CD4-positive, alpha-beta T cell (primary cell): ENCODE measurements at regions not wholly inside any gene's neighbourhood (a gene's known extent, or its start where the extent isn't known, plus 50 kb on each side); places are given as distances from the start of the nearest gene placed in this dataset.
A peak's percentile ranks its signal among the peaks of the same experiment; 100 is the strongest.

Source experiments
- ATAC-seq: fragments of 200-7000 bp; cut with Tn5 transposase; one replicate; pipeline ENCODE4 v1.10.0; 2022; ENCODE audit warnings: mild to moderate bottlenecking; ENCODE audit not compliant: poor library complexity
- CTCF ChIA-PET: fragments of 350-600 bp; sonication (Branson Sonifier 250); formaldehyde crosslinking; loops from one replicate; lab custom pipeline; 2021; ENCODE audit warnings: antibody characterized with exemption, inconsistent platforms; lab: Charles Lee
- POLR2A ChIA-PET: fragments of 350-600 bp; sonication (Branson Sonifier 250); formaldehyde crosslinking; loops from one replicate; lab custom pipeline; 2021; ENCODE audit warnings: antibody characterized with exemption, inconsistent platforms; lab: Charles Lee
- DNase-seq, 14 experiments: peaks; one replicate each; pipeline ENCODE4 v3.0.0-alpha.2; 2013 to 2020; ENCODE audit warnings: mixed read lengths in 2 of 14
- H3K27ac ChIP-seq, 2 donors: one replicate each; pipeline versions ENCODE4 v1.5.1 to v1.7.0; 2013; ENCODE audit warnings: low read length in 2 of 2, low read depth in 1 of 2, mild to moderate bottlenecking in 1 of 2
- H3K27me3 ChIP-seq, 2 experiments: 1 replicate in 1 of 2; 2 replicates in 1 of 2; pipeline versions ENCODE4 v1.6.1 to v1.7.0; 2013; ENCODE audit warnings: low read length in 2 of 2, control low read depth in 1 of 2, mild to moderate bottlenecking in 1 of 2, moderate library complexity in 1 of 2; ENCODE audit not compliant: insufficient read depth in 2 of 2, control insufficient read depth in 1 of 2
- H3K36me3 ChIP-seq: one replicate; pipeline ENCODE4 v1.6.1; 2013; ENCODE audit warnings: low read length, control low read depth; ENCODE audit not compliant: insufficient read depth
- H3K4me1 ChIP-seq: one replicate; pipeline ENCODE4 v1.6.1; 2013; ENCODE audit warnings: low read length, control low read depth; ENCODE audit not compliant: insufficient read depth
- H3K4me3 ChIP-seq: one replicate; pipeline ENCODE4 v1.5.1; 2013; ENCODE audit warnings: mild to moderate bottlenecking, low read length, moderate library complexity
- H3K9me3 ChIP-seq, 2 experiments: 1 replicate in 1 of 2; 2 replicates in 1 of 2; pipeline versions ENCODE4 v1.6.1 to v1.7.0; 2013; ENCODE audit warnings: low read length in 2 of 2, mild to moderate bottlenecking in 2 of 2, control low read depth in 1 of 2, moderate library complexity in 1 of 2; ENCODE audit not compliant: control insufficient read depth in 1 of 2, insufficient read depth in 1 of 2
- H3K27ac Mint-ChIP-seq: one replicate; pipeline ENCODE4 v1.8.0; 2020; ENCODE audit warnings: mixed read lengths
- H3K27me3 Mint-ChIP-seq: one replicate; pipeline ENCODE4 v1.8.0; 2021; ENCODE audit warnings: mixed read lengths
- H3K36me3 Mint-ChIP-seq: one replicate; pipeline ENCODE4 v1.8.0; 2021; ENCODE audit warnings: low read depth, mixed read lengths
- H3K4me1 Mint-ChIP-seq: one replicate; pipeline ENCODE4 v1.8.0; 2021; ENCODE audit warnings: low read depth, mixed read lengths
- H3K4me3 Mint-ChIP-seq: one replicate; pipeline ENCODE4 v1.8.0; 2020; ENCODE audit warnings: mild to moderate bottlenecking, mixed read lengths
- H3K9me3 Mint-ChIP-seq: one replicate; pipeline ENCODE4 v1.8.0; 2020; ENCODE audit warnings: mixed read lengths
- intact Hi-C, 2 experiments: fragments of 100-400 bp; cut with DNase I in 1 of 2; cut with micrococcal nuclease in 1 of 2; formaldehyde crosslinking; loops; one replicate each; pipeline versions ENCODE4 v1.15.1 to v1.9.0; 2023 to 2025; cut with DNase I, micrococcal nuclease
- TF ChIP-seq, protein P1 (sequence below): fragments of 200-600 bp; IDR thresholded peaks from one replicate; pipeline ENCODE4 v1.8.0; 2022; ENCODE audit warnings: antibody characterized with exemption, mild to moderate bottlenecking

DNA sequence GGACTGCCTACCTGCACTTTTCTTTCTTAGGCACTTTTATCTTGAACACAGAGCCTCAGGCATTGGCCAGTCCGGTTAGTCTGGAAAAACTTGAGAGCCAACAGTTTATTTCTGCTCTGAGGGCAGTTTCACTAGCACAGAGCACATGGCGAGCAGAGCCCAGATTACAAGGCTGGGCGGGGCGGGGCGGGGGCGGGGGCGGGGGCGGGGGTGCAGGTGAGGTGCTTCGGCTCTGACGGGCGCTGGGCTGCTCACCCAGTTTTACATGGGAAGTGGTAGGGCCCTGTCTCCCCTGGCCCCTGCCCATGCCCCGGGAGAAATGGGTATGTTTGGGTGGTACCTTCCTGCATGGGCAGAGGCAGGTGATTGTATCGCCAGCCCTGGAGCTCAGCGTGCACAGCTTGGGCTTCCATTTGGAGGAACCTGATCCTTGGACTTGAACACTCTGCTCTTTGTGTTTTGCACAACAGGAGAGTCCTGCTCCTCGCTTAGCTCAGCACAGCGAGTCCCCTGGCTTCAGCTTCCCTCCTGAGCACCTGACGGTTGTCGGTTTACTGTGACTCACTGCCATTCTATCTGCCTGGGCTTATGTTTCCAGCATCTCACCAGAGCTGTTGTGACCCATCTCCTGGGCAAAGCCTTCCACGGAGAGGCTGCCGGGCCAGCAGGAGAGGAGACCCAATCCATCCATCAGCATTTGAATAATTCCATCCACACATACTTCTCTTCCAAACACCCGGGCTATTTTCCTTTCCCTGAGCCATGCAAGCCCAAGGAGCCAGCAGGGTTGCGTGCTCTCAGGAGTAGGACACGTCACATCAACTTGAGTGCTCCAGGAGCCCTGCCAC, 108.5 kb downstream of the ARF6 start:
- Mint-ChIP-seq H3K4me3 (peak overlapping the region; percentile 87), H3K27me3 (no peaks in the 10 kb centered on the region), H3K36me3 (no peaks in the 10 kb centered on the region), H3K4me1 (peaks cover 59% of the 10 kb centered on the region), H3K9me3 (no peaks in the 10 kb centered on the region), H3K27ac (peak overlapping the region; percentile 95)
- H3K9me3 ChIP-seq, result no peaks in the 10 kb centered on the region
- no peaks in the 10 kb centered on the region for H3K27me3 ChIP-seq
- DNase-seq, result peak; percentile 51 to 88 (median 63)
- peak overlapping the region; percentile 61 for H3K4me3 ChIP-seq
- CTCF ChIA-PET, result interaction anchor here (0.6 to 6.3 kb wide), 17 partner anchors 30 to 320 kb away, joined by 3 to 44 read pairs (median 3); partner anchors contain the start of gene NEMF
- peak overlapping the region; percentile 95 to 96 for H3K27ac ChIP-seq
- TF ChIP-seq, protein P1, sequence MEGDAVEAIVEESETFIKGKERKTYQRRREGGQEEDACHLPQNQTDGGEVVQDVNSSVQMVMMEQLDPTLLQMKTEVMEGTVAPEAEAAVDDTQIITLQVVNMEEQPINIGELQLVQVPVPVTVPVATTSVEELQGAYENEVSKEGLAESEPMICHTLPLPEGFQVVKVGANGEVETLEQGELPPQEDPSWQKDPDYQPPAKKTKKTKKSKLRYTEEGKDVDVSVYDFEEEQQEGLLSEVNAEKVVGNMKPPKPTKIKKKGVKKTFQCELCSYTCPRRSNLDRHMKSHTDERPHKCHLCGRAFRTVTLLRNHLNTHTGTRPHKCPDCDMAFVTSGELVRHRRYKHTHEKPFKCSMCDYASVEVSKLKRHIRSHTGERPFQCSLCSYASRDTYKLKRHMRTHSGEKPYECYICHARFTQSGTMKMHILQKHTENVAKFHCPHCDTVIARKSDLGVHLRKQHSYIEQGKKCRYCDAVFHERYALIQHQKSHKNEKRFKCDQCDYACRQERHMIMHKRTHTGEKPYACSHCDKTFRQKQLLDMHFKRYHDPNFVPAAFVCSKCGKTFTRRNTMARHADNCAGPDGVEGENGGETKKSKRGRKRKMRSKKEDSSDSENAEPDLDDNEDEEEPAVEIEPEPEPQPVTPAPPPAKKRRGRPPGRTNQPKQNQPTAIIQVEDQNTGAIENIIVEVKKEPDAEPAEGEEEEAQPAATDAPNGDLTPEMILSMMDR, result no peak
- no peaks in the 10 kb centered on the region for H3K36me3 ChIP-seq
- intact Hi-C loops, result loop anchor here (1.0 to 5.0 kb wide), 10 partner anchors 24 to 139 kb away; no protein-coding TSS in a partner anchor
- peaks cover 74% of the 10 kb centered on the region for H3K4me1 ChIP-seq
- ATAC-seq, result peak; percentile 55
- POLR2A ChIA-PET, result interaction anchor here (0.5 to 6.9 kb wide), 24 partner anchors 10 to 367 kb away, joined by 3 to 208 read pairs (median 8); partner anchors contain the start of genes ARF6, NEMF and VCPKMT

DNA sequence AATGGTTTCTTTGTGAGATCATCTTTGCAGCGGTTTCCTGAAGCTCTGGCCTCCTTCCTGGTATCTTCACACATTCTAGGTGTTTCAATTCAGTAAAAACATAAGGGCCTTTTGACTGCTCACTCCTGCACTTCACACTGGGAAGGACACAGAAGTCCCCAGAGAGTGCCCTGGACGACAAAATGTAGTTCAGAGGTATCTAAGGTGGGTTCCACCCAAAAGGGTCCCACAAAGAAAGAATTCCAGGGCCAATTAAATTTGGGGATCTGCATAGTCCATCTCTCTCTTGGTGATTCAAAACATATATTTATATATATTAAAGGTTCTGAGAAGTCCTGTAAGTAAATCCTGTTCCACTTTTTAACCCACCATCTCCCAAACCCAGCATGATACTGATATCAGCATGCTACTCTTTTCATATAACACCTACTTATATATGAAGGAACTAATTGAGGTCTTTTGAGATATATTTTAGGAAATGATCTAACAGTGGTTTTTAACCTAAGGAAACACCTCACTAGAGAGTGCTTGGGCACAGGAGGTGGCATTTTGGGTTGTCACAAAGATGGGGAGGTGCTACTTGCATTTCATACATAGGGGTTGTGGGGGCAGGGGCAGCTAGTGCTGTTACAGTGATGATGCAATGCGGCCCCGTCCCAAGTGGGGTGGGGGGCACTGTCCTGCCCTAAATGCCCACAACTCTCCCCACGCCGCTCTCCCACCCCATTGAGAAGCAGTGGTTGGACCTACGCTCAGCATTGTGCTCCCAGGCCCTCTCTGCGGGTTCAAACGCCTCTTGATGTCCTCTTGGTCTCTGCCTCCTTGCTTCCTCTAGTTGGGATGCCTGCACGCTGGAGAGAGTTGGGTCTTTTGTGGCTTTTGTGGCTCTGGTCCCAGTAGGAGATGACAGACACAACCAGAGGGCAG, 109.4 kb downstream of the ARF6 start:
- Mint-ChIP-seq H3K27me3 (no peaks in the 10 kb centered on the region), H3K4me3 (peak overlapping the region; percentile 91), H3K4me1 (peaks cover 59% of the 10 kb centered on the region), H3K36me3 (no peaks in the 10 kb centered on the region), H3K27ac (peak overlapping the region; percentile 95), H3K9me3 (no peaks in the 10 kb centered on the region)
- ChIA-PET POLR2A (interaction anchor here (0.5 to 6.9 kb wide), 29 partner anchors 15 to 368 kb away, joined by 3 to 208 read pairs (median 8); partner anchors contain the start of genes ARF6, NEMF and VCPKMT), CTCF (interaction anchor here (0.9 to 6.3 kb wide), 15 partner anchors 26 to 319 kb away, joined by 3 to 44 read pairs (median 4); partner anchors contain the start of gene NEMF)
- Histone ChIP-seq H3K4me1 (peaks cover 71% of the 10 kb centered on the region), H3K4me3 (peak overlapping the region; percentile 61), H3K27ac (peak overlapping the region; percentile 95 to 96), H3K9me3 (no peaks in the 10 kb centered on the region), H3K36me3 (no peaks in the 10 kb centered on the region), H3K27me3 (no peaks in the 10 kb centered on the region)
- peak; percentile 19 to 92 (median 56) for DNase-seq
- intact Hi-C loops, result loop anchor here (1.0 to 5.0 kb wide), 16 partner anchors 25 to 139 kb away; partner anchors contain the start of gene ARF6 (in 1 of the 2)
- TF ChIP-seq, protein P1, result no peak
- ATAC-seq, result peak; percentile 33

DNA sequence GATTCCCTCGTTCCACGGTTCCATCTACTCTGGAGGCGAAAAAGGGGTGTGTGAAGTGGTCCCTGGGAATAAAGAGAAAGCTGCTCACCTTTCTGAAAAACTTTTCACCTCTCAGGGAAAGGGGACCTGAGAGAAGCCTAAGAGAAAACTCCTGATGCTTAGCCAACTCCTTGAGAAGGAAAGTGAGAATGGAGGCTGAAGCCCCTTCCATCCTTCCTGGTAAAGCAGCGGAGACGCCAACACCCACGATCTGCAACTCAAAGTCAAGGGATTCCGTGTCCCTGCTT, 110.0 kb downstream of the ARF6 start:
- Mint-ChIP-seq H3K4me1 (peaks cover 59% of the 10 kb centered on the region), H3K27ac (peak overlapping the region; percentile 95), H3K36me3 (no peaks in the 10 kb centered on the region), H3K9me3 (no peaks in the 10 kb centered on the region), H3K4me3 (peak overlapping the region; percentile 91), H3K27me3 (no peaks in the 10 kb centered on the region)
- ChIA-PET POLR2A (interaction anchor here (0.9 to 6.9 kb wide), 24 partner anchors 9 to 369 kb away, joined by 3 to 208 read pairs (median 10); partner anchors contain the start of genes ARF6, NEMF and VCPKMT), CTCF (interaction anchor here (0.7 to 6.3 kb wide), 13 partner anchors 27 to 151 kb away, joined by 3 to 44 read pairs (median 4); partner anchors contain the start of gene NEMF)
- no peaks in the 10 kb centered on the region for H3K36me3 ChIP-seq
- DNase-seq, result no peak
- H3K4me3 ChIP-seq, result peak overlapping the region; percentile 61
- no peaks in the 10 kb centered on the region for H3K27me3 ChIP-seq
- intact Hi-C loops, result loop anchor here (1.0 to 5.0 kb wide), 9 partner anchors 28 to 111 kb away; partner anchors contain the start of gene ARF6 (in 1 of the 2)
- TF ChIP-seq, protein P1, result no peak
- H3K9me3 ChIP-seq, result no peaks in the 10 kb centered on the region
- peak overlapping the region; percentile 95 to 96 for H3K27ac ChIP-seq
- peaks cover 71% of the 10 kb centered on the region for H3K4me1 ChIP-seq
- no peak for ATAC-seq
